ENCODE measurements at regions not wholly inside any gene's neighbourhood (a gene's known extent, or its start where the extent isn't known, plus 50 kb on each side); places are given as distances from the start of the nearest gene placed in this dataset.

DNA sequence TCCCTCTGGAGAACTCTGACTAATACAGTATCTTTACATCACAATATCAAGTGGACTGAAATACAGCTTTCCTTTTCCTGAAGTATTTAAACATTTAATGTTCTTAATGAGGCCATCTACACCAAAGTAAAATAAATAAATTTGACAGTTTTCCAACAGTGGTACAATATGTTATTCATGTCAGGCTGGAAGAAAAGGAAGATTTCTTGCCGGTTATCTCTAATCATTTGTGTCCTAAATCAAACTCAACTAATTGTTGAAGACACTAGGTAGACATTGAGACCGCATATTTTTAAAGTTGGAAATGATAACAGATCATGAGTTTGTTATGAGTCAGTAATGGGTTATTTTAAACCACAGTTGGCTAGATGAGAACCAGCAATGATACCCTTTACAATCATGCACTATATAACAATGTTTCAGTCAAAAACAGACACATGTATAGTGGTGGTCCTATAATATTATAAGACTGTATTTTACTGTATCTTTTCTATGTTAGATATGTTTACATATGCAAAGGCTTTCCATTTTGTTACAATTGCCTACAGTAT, 241.6 kb downstream of the LMBRD1 start:
- Histone ChIP-seq H3K9ac (ENCODE audit: low read depth, low read length) (no peak overlapping the region), H3K56ac (ENCODE audit: extremely low read depth, insufficient read depth, low read length) (no peak overlapping the region), H4K5ac (ENCODE audit: low read depth, low read length) (no peak overlapping the region), H3K4ac (ENCODE audit: low read depth, low read length) (no peak overlapping the region), H3K36me3 (ENCODE audit: control insufficient read depth, insufficient read depth, low read length) (no peaks in the 10 kb centered on the region), H3K27ac (ENCODE audit: insufficient read depth, low read length) (no peak overlapping the region), H3K18ac (ENCODE audit: low read depth, low read length) (no peak overlapping the region), H3K9me1 (ENCODE audit: insufficient read depth, low read length) (no peaks in the 10 kb centered on the region), H4K91ac (ENCODE audit: insufficient read depth, low read depth, low read length) (no peak overlapping the region), H3K23ac (ENCODE audit: low read depth, low read length) (no peak overlapping the region), H3K79me1 (ENCODE audit: low read depth in 1 of 2, low read length in 2 of 2) (no peaks in the 10 kb centered on the region), H2AK5ac (ENCODE audit: low read depth, low read length) (no peak overlapping the region), H3K4me3 (ENCODE audit: insufficient read depth, low read depth, low read length) (no peak overlapping the region), H3K14ac (replicated peaks; ENCODE audit: low read depth, low read length) (no peak overlapping the region), H2BK15ac (ENCODE audit: low read depth, low read length) (no peak overlapping the region), H2AFZ (replicated peaks; ENCODE audit: low read length, poor library complexity) (no peak overlapping the region), H3K9me3 (ENCODE audit: control insufficient read depth, insufficient read depth, low read length) (no peaks in the 10 kb centered on the region), H2BK120ac (ENCODE audit: low read depth, low read length) (no peak overlapping the region), H3K27me3 (ENCODE audit: control insufficient read depth, insufficient read depth, low read length) (no peaks in the 10 kb centered on the region), H3K4me1 (ENCODE audit: control insufficient read depth, insufficient read depth, low read length) (no peaks in the 10 kb centered on the region), H2AK9ac (replicated peaks; ENCODE audit: low read depth, low read length, poor library complexity) (no peak overlapping the region), H2BK20ac (ENCODE audit: low read depth, low read length) (no peak overlapping the region), H2BK5ac (ENCODE audit: low read depth, low read length, poor library complexity, severe bottlenecking) (no peak overlapping the region), H4K8ac (ENCODE audit: low read depth in 2 of 2, low read length in 2 of 2) (no peak overlapping the region), H3K4me2 (ENCODE audit: low read depth, low read length) (no peak overlapping the region), H4K20me1 (ENCODE audit: insufficient read depth, low read length) (no peaks in the 10 kb centered on the region)
- intact Hi-C loops (cut with micrococcal nuclease) (no loop called here), in situ Hi-C loops (cut with MboI; ENCODE audit: low sequenced_read_pairs) (no loop called here), dilution Hi-C loops (cut with HindIII; ENCODE audit: low sequenced_read_pairs, unreplicated experiment) (no loop called here)
- ChIA-PET CTCF (no interaction called here), POLR2A (ENCODE audit: unreplicated experiment) (no interaction called here)
- no TSS peak for BruUV-seq (replicated peaks)
- no peak for ATAC-seq (ENCODE audit: low read depth)
- TF ChIP-seq CHD1 (IDR thresholded peaks at IDR 0.05; ENCODE audit: low read depth, low read length) (no peak), FOS (IDR thresholded peaks at IDR 0.05; ENCODE audit: low read depth, low read length) (no peak), NFE2L2 (IDR thresholded peaks at IDR 0.05; ENCODE audit: low read depth, low read length) (no peak), POLR2A (IDR thresholded peaks at IDR 0.05; ENCODE audit: low read depth, low read length) (no peak), SMC3 (IDR thresholded peaks at IDR 0.05; ENCODE audit: low read depth, low read length) (no peak), BHLHE40 (IDR thresholded peaks at IDR 0.05; ENCODE audit: low read depth, low read length) (no peak), MAFK (IDR thresholded peaks at IDR 0.05; ENCODE audit: low read depth, low read length) (no peak), MAZ (IDR thresholded peaks at IDR 0.05; ENCODE audit: borderline replicate concordance, low read depth, low read length) (no peak), RAD21 (IDR thresholded peaks at IDR 0.05; ENCODE audit: low read length) (no peak), MXI1 (IDR thresholded peaks at IDR 0.05; ENCODE audit: borderline replicate concordance, low read depth, low read length) (no peak), CEBPB (IDR thresholded peaks at IDR 0.05; ENCODE audit: low read depth, low read length) (no peak), RFX5 (IDR thresholded peaks at IDR 0.05; ENCODE audit: low read depth, low read length) (no peak), RCOR1 (IDR thresholded peaks at IDR 0.05; ENCODE audit: insufficient replicate concordance, low read length) (no peak)
- TF ChIP-seq, protein P1, sequence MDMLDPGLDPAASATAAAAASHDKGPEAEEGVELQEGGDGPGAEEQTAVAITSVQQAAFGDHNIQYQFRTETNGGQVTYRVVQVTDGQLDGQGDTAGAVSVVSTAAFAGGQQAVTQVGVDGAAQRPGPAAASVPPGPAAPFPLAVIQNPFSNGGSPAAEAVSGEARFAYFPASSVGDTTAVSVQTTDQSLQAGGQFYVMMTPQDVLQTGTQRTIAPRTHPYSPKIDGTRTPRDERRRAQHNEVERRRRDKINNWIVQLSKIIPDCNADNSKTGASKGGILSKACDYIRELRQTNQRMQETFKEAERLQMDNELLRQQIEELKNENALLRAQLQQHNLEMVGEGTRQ (IDR thresholded peaks at IDR 0.05; ENCODE audit: low read depth, low read length): no peak
- TF ChIP-seq, protein P2, sequence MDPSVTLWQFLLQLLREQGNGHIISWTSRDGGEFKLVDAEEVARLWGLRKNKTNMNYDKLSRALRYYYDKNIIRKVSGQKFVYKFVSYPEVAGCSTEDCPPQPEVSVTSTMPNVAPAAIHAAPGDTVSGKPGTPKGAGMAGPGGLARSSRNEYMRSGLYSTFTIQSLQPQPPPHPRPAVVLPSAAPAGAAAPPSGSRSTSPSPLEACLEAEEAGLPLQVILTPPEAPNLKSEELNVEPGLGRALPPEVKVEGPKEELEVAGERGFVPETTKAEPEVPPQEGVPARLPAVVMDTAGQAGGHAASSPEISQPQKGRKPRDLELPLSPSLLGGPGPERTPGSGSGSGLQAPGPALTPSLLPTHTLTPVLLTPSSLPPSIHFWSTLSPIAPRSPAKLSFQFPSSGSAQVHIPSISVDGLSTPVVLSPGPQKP (IDR thresholded peaks at IDR 0.05; ENCODE audit: borderline replicate concordance, low read depth, low read length): no peak
- TF ChIP-seq, protein P3, sequence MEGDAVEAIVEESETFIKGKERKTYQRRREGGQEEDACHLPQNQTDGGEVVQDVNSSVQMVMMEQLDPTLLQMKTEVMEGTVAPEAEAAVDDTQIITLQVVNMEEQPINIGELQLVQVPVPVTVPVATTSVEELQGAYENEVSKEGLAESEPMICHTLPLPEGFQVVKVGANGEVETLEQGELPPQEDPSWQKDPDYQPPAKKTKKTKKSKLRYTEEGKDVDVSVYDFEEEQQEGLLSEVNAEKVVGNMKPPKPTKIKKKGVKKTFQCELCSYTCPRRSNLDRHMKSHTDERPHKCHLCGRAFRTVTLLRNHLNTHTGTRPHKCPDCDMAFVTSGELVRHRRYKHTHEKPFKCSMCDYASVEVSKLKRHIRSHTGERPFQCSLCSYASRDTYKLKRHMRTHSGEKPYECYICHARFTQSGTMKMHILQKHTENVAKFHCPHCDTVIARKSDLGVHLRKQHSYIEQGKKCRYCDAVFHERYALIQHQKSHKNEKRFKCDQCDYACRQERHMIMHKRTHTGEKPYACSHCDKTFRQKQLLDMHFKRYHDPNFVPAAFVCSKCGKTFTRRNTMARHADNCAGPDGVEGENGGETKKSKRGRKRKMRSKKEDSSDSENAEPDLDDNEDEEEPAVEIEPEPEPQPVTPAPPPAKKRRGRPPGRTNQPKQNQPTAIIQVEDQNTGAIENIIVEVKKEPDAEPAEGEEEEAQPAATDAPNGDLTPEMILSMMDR (conservative IDR thresholded peaks at IDR 0.05; ENCODE audit: low read depth, low read length): no peak
- WGBS, 2 experiments (ENCODE audit: extremely low coverage in 2 of 2, insufficient read length in 1 of 2): no CpG with 5 or more reads among the region's 2 CpGs
- no peak for DNase-seq
